GM10248 (cell line): ENCODE measurements at regions not wholly inside any gene's neighbourhood (a gene's known extent, or its start where the extent isn't known, plus 50 kb on each side); places are given as distances from the start of the nearest gene placed in this dataset.

Experiments used
- CTCF ChIA-PET: fragments of 300-600 bp; sonication (Branson Sonifier 250); formaldehyde crosslinking; extraction: SDS; loops from one replicate; lab custom pipeline; 2021; ENCODE audit warnings: antibody characterized with exemption; lab: Yijun Ruan, JAX
- POLR2A ChIA-PET: fragments of 350-650 bp; sonication (Branson Sonifier 250); formaldehyde crosslinking; extraction: SDS; loops from one replicate; lab custom pipeline; 2020; ENCODE audit warnings: antibody characterized with exemption; lab: Yijun Ruan, JAX
- DNase-seq: peaks from one replicate; pipeline ENCODE4 v3.0.0; 2012; ENCODE audit errors: extremely low spot score
- CTCF ChIP-seq: IDR thresholded peaks from 2 replicates; pipeline ENCODE4 v1.5.1; 2012; ENCODE audit warnings: mild to moderate bottlenecking, low read depth; ENCODE audit errors: extremely low read depth, missing control alignments, control extremely low read depth

GRCh38 chr14:83260751-83261150, 1727.1 kb upstream of the SEL1L start:
- POLR2A ChIA-PET = no interaction called here
- TF ChIP-seq CTCF = no peak
- no peak for DNase-seq
- CTCF ChIA-PET = no interaction called here

GRCh38 chr14:83269583-83269982, 1735.9 kb upstream of the SEL1L start:
- CTCF ChIA-PET = interaction anchor here (1.1 to 1.4 kb wide), 2 partner anchors 16 to 32 kb away, joined by 3 read pairs; no protein-coding TSS in a partner anchor
- TF ChIP-seq CTCF = no peak
- DNase-seq = no peak
- POLR2A ChIA-PET = no interaction called here

- CTCF ChIA-PET = interaction anchor here (1.9 kb wide), 1 partner anchor 10 kb away, joined by 7 read pairs; no protein-coding TSS in a partner anchor
- no peak for DNase-seq
- TF ChIP-seq CTCF = no peak
- POLR2A ChIA-PET = no interaction called here
These were observed 1738.0 kb upstream of the SEL1L start for GRCh38 chr14:83271663-83272062.

- CTCF ChIA-PET = interaction anchor here (0.9 kb wide), 1 partner anchor 20 kb away, joined by 3 read pairs; no protein-coding TSS in a partner anchor
- DNase-seq = no peak
- POLR2A ChIA-PET = no interaction called here
- no peak for TF ChIP-seq CTCF
These were observed 1747.1 kb upstream of the SEL1L start for GRCh38 chr14:83280719-83281118.

- TF ChIP-seq CTCF = no peak
- POLR2A ChIA-PET = no interaction called here
- CTCF ChIA-PET = interaction anchor here (1.0 kb wide), 1 partner anchor 9 kb away, joined by 3 read pairs; no protein-coding TSS in a partner anchor
- DNase-seq = no peak
These were observed 1749.1 kb upstream of the SEL1L start for GRCh38 chr14:83282706-83283105.

GRCh38 chr14:83287300-83287699, 1753.6 kb upstream of the SEL1L start:
- no peak for DNase-seq
- no peak for TF ChIP-seq CTCF
- POLR2A ChIA-PET = no interaction called here
- CTCF ChIA-PET = no interaction called here
